Prostate gland (tissue), 2 donors: ENCODE measurements at regions not wholly inside any gene's neighbourhood (a gene's known extent, or its start where the extent isn't known, plus 50 kb on each side); places are given as distances from the start of the nearest gene placed in this dataset.

Experiments
- CTCF ChIP-seq, 4 experiments: fragments of 200-600 bp in 2 of 4; fragments of 450-650 bp in 2 of 4; sonication (generic) in 2 of 4; IDR thresholded peaks; 1 replicate in 3 of 4; 2 replicates in 1 of 4; pipeline ENCODE4 v1.5.1; 2016 to 2019; ENCODE audit warnings: antibody characterized with exemption in 4 of 4, mild to moderate bottlenecking in 2 of 4, moderate library complexity in 2 of 4
- POLR2AphosphoS5 ChIP-seq: sonication (generic); formaldehyde crosslinking; IDR thresholded peaks from one replicate; pipeline ENCODE4 v1.6.1; 2017; ENCODE audit warnings: antibody characterized with exemption

- no peak for TF ChIP-seq POLR2AphosphoS5
- no peak for TF ChIP-seq CTCF (IDR thresholded peaks at IDR 0.05)
Measured at GRCh38 chr21:19340303-19340702, 936.7 kb upstream of the TMPRSS15 start.
